IMR-90 (cell line): ENCODE measurements at regions not wholly inside any gene's neighbourhood (a gene's known extent, or its start where the extent isn't known, plus 50 kb on each side); places are given as distances from the start of the nearest gene placed in this dataset.

Experiments used
- ATAC-seq: fragments of 200-7000 bp; cut with Tn5 transposase; 2 replicates; pipeline ENCODE4 v1.9.1; 2020; ENCODE audit warnings: low read depth, mild to moderate bottlenecking, moderate library complexity
- BruUV-seq: library from RNA; stranded (reverse); fragments of 400-500 nt; replicated peaks from 2 replicates; lab custom pipeline; 2021; lab: Mats Ljungman, UMichigan
- CTCF ChIA-PET: fragments of 300-600 bp; formaldehyde crosslinking; extraction: SDS; loops from one replicate; lab custom pipeline; 2021; ENCODE audit warnings: antibody characterized with exemption; lab: Yijun Ruan, JAX
- POLR2A ChIA-PET: fragments of 300-600 bp; sonication (Branson Sonifier 250); formaldehyde crosslinking; loops from one replicate; lab custom pipeline; 2022; ENCODE audit warnings: antibody characterized with exemption; ENCODE audit not compliant: unreplicated experiment; lab: Charles Lee
- DNase-seq: peaks from one replicate; pipeline ENCODE4 v3.0.0; 2013
- H2AFZ ChIP-seq: replicated peaks from 2 replicates; pipeline ENCODE3; 2013; ENCODE audit warnings: low read length, mild to moderate bottlenecking; ENCODE audit not compliant: poor library complexity
- H2AK5ac ChIP-seq: 2 replicates; pipeline ENCODE4 v1.6.1; 2013; ENCODE audit warnings: low read depth, low read length, inconsistent platforms
- H2AK9ac ChIP-seq: replicated peaks from 2 replicates; pipeline ENCODE3; 2013; ENCODE audit warnings: mild to moderate bottlenecking, low read depth, low read length, moderate library complexity; ENCODE audit not compliant: poor library complexity
- H2BK120ac ChIP-seq: 2 replicates; pipeline ENCODE4 v1.6.1; 2013; ENCODE audit warnings: low read depth, low read length, inconsistent platforms
- H2BK15ac ChIP-seq: 3 replicates; pipeline ENCODE4 v1.6.1; 2013; ENCODE audit warnings: low read depth, low read length, inconsistent platforms
- H2BK20ac ChIP-seq: 2 replicates; pipeline ENCODE4 v1.6.1; 2013; ENCODE audit warnings: low read depth, mild to moderate bottlenecking, inconsistent platforms, low read length, moderate library complexity
- H2BK5ac ChIP-seq: 2 replicates; pipeline ENCODE4 v1.6.1; 2013; ENCODE audit warnings: mild to moderate bottlenecking, low read depth, low read length, inconsistent platforms; ENCODE audit not compliant: poor library complexity, severe bottlenecking
- H3K14ac ChIP-seq: replicated peaks from 2 replicates; pipeline ENCODE4 v1.6.1; 2013; ENCODE audit warnings: low read depth, low read length, inconsistent platforms
- H3K18ac ChIP-seq: 2 replicates; pipeline ENCODE4 v1.6.1; 2013; ENCODE audit warnings: low read depth, low read length, control low read depth
- H3K23ac ChIP-seq: 2 replicates; pipeline ENCODE4 v1.6.1; 2013; ENCODE audit warnings: low read depth, low read length, inconsistent platforms
- H3K27ac ChIP-seq: 2 replicates; pipeline ENCODE4 v1.5.1; 2013; ENCODE audit warnings: mild to moderate bottlenecking, control low read depth, low read length; ENCODE audit not compliant: insufficient read depth
- H3K27me3 ChIP-seq: 2 replicates; pipeline ENCODE4 v1.6.1; 2013; ENCODE audit warnings: low read length; ENCODE audit not compliant: control insufficient read depth, insufficient read depth
- H3K36me3 ChIP-seq: 2 replicates; pipeline ENCODE4 v1.6.1; 2013; ENCODE audit warnings: low read length, mixed read lengths; ENCODE audit not compliant: control insufficient read depth, insufficient read depth
- H3K4ac ChIP-seq: 2 replicates; pipeline ENCODE4 v1.6.1; 2013; ENCODE audit warnings: low read depth, low read length, inconsistent platforms
- H3K4me1 ChIP-seq: 2 replicates; pipeline ENCODE4 v1.6.1; 2013; ENCODE audit warnings: low read length, mixed read lengths; ENCODE audit not compliant: control insufficient read depth, insufficient read depth
- H3K4me2 ChIP-seq: 2 replicates; pipeline ENCODE4 v1.6.1; 2013; ENCODE audit warnings: low read depth, mild to moderate bottlenecking, control low read depth, low read length, moderate library complexity
- H3K4me3 ChIP-seq: 2 replicates; pipeline ENCODE4 v1.5.1; 2013; ENCODE audit warnings: low read depth, mild to moderate bottlenecking, control low read depth, low read length, moderate library complexity; ENCODE audit not compliant: insufficient read depth
- H3K56ac ChIP-seq: 2 replicates; pipeline ENCODE4 v1.6.1; 2013; ENCODE audit warnings: low read length, inconsistent platforms; ENCODE audit not compliant: insufficient read depth; ENCODE audit errors: extremely low read depth
- H3K79me1 ChIP-seq, 2 experiments: 2 replicates each; pipeline ENCODE4 v1.6.1; 2013; ENCODE audit warnings: low read length in 2 of 2, inconsistent platforms in 1 of 2, low read depth in 1 of 2
- H3K9ac ChIP-seq: 2 replicates; pipeline ENCODE4 v1.6.1; 2013; ENCODE audit warnings: low read depth, low read length, control low read depth
- H3K9me1 ChIP-seq: 2 replicates; pipeline ENCODE4 v1.6.1; 2013; ENCODE audit warnings: low read length, inconsistent platforms; ENCODE audit not compliant: insufficient read depth
- H3K9me3 ChIP-seq: 2 replicates; pipeline ENCODE4 v1.6.1; 2013; ENCODE audit warnings: low read length; ENCODE audit not compliant: control insufficient read depth, insufficient read depth
- H4K20me1 ChIP-seq: 2 replicates; pipeline ENCODE4 v1.6.1; 2013; ENCODE audit warnings: low read length, inconsistent platforms; ENCODE audit not compliant: insufficient read depth
- H4K5ac ChIP-seq: 2 replicates; pipeline ENCODE4 v1.6.1; 2013; ENCODE audit warnings: mild to moderate bottlenecking, low read depth, low read length, control low read depth
- H4K8ac ChIP-seq, 2 experiments: 2 replicates each; pipeline ENCODE4 v1.6.1; 2013; ENCODE audit warnings: low read depth in 2 of 2, low read length in 2 of 2, control low read depth in 1 of 2, inconsistent platforms in 1 of 2
- H4K91ac ChIP-seq: 2 replicates; pipeline ENCODE4 v1.6.1; 2013; ENCODE audit warnings: low read depth, low read length, inconsistent platforms; ENCODE audit not compliant: insufficient read depth
- BHLHE40 ChIP-seq: fragments of 150-350 bp; IDR thresholded peaks from 2 replicates; pipeline ENCODE4 v1.6.1; 2016; ENCODE audit warnings: mild to moderate bottlenecking, low read depth, low read length
- CEBPB ChIP-seq: IDR thresholded peaks from 2 replicates; pipeline ENCODE4 v1.6.1; 2012; ENCODE audit warnings: low read depth, low read length, improper control_type of control experiment
- CHD1 ChIP-seq: IDR thresholded peaks from 2 replicates; pipeline ENCODE4 v1.6.1; 2012; ENCODE audit warnings: low read depth, low read length, improper control_type of control experiment
- FOS ChIP-seq: fragments of 150-350 bp; IDR thresholded peaks from 2 replicates; pipeline ENCODE4 v1.6.1; 2016; ENCODE audit warnings: low read depth, low read length
- MAFK ChIP-seq: IDR thresholded peaks from 2 replicates; pipeline ENCODE4 v1.6.1; 2012; ENCODE audit warnings: low read depth, low read length, improper control_type of control experiment
- MAZ ChIP-seq: IDR thresholded peaks from 2 replicates; pipeline ENCODE4 v1.6.1; 2012; ENCODE audit warnings: low read depth, mild to moderate bottlenecking, low read length, improper control_type of control experiment, moderate library complexity, borderline replicate concordance
- MXI1 ChIP-seq: IDR thresholded peaks from 2 replicates; pipeline ENCODE4 v1.6.1; 2012; ENCODE audit warnings: low read depth, mild to moderate bottlenecking, low read length, moderate library complexity, borderline replicate concordance
- NFE2L2 ChIP-seq: fragments of 150-350 bp; IDR thresholded peaks from 2 replicates; pipeline ENCODE4 v1.6.1; 2016; ENCODE audit warnings: low read depth, mild to moderate bottlenecking, low read length
- POLR2A ChIP-seq: IDR thresholded peaks from 2 replicates; pipeline ENCODE4 v1.6.1; 2012; ENCODE audit warnings: mild to moderate bottlenecking, low read depth, low read length
- RAD21 ChIP-seq: IDR thresholded peaks from 2 replicates; pipeline ENCODE4 v1.6.1; 2012; ENCODE audit warnings: low read length, improper control_type of control experiment
- RCOR1 ChIP-seq: IDR thresholded peaks from 2 replicates; pipeline ENCODE4 v1.6.1; 2012; ENCODE audit warnings: mild to moderate bottlenecking, low read length, improper control_type of control experiment; ENCODE audit not compliant: insufficient replicate concordance
- RFX5 ChIP-seq: IDR thresholded peaks from 2 replicates; pipeline ENCODE4 v1.8.0; 2012; ENCODE audit warnings: low read depth, mild to moderate bottlenecking, low read length, moderate library complexity
- SMC3 ChIP-seq: fragments of 150-350 bp; IDR thresholded peaks from 2 replicates; pipeline ENCODE4 v1.6.1; 2016; ENCODE audit warnings: low read depth, mild to moderate bottlenecking, antibody characterized with exemption, low read length, moderate library complexity
- WGBS, 2 experiments: methylation state at CpG; one replicate each; pipeline versions ENCODE4 v1.1.5 to v1.1.7; 2013; ENCODE audit warnings: missing lambda C conversion rate in 2 of 2; ENCODE audit not compliant: insufficient read length in 1 of 2; ENCODE audit errors: extremely low coverage in 2 of 2; 5-methylcytosine and 5-hydroxymethylcytosine counted together
- dilution Hi-C: fragments of 300-500 bp; cut with HindIII; formaldehyde crosslinking; loops from one replicate; pipeline ENCODE4 v1.14.3; 2018; ENCODE audit warnings: low sequenced_read_pairs; ENCODE audit not compliant: unreplicated experiment
- in situ Hi-C: fragments of 300-500 bp; cut with MboI; formaldehyde crosslinking; loops from 3 replicates; pipeline ENCODE4 v1.14.3; 2019; ENCODE audit warnings: low sequenced_read_pairs, inconsistent platforms, mixed read lengths
- intact Hi-C: fragments of 100-400 bp; cut with micrococcal nuclease; formaldehyde crosslinking; loops from 2 replicates; pipeline ENCODE4 v1.10.0; 2022
- TF ChIP-seq, protein P1 (sequence below): fragments of 150-350 bp; IDR thresholded peaks from 2 replicates; pipeline ENCODE4 v1.6.1; 2017; ENCODE audit warnings: mild to moderate bottlenecking, antibody characterized with exemption, low read length, low read depth
- TF ChIP-seq, protein P2 (sequence below): fragments of 150-350 bp; IDR thresholded peaks from 2 replicates; pipeline ENCODE4 v1.6.1; 2016; ENCODE audit warnings: low read depth, mild to moderate bottlenecking, low read length, moderate library complexity, borderline replicate concordance
- TF ChIP-seq, protein P3 (sequence below): conservative IDR thresholded peaks from 2 replicates; pipeline ENCODE4 v1.5.1; 2012; ENCODE audit warnings: mild to moderate bottlenecking, low read depth, low read length, improper control_type of control experiment

GRCh38 chr2:146821836-146822316, 1023.0 kb upstream of the ACVR2A start:
- H3K9me1 ChIP-seq = no peaks in the 10 kb centered on the region
- H3K27ac ChIP-seq = no peak overlapping the region
- H3K4me3 ChIP-seq = no peak overlapping the region
- H3K4me2 ChIP-seq = no peak overlapping the region; the same call in 1 of the 2 replicates
- H3K79me1 ChIP-seq = no peaks in the 10 kb centered on the region
- no peak overlapping the region for H2BK15ac ChIP-seq
- DNase-seq (peak; percentile 32), ATAC-seq (peak; percentile 74)
- no peak overlapping the region for H3K23ac ChIP-seq
- no peak overlapping the region for H3K9ac ChIP-seq
- no peak overlapping the region for H4K8ac ChIP-seq
- no peaks in the 10 kb centered on the region for H3K36me3 ChIP-seq
- H3K18ac ChIP-seq = no peak overlapping the region
- H4K20me1 ChIP-seq = no peaks in the 10 kb centered on the region
- no peak overlapping the region for H2BK120ac ChIP-seq
- no TSS peak for BruUV-seq
- H3K14ac ChIP-seq = no peak overlapping the region
- CTCF ChIA-PET = interaction anchor here (0.7 kb wide), 1 partner anchor 980 kb away, joined by 7 read pairs; no protein-coding TSS in a partner anchor
- no peaks in the 10 kb centered on the region for H3K27me3 ChIP-seq
- no peak overlapping the region for H2AFZ ChIP-seq
- no peak overlapping the region for H3K56ac ChIP-seq
- WGBS, 2 experiments = no CpG with 5 or more reads among the region's 2 CpGs
- no peaks in the 10 kb centered on the region; the same call in 1 of the 2 replicates for H3K9me3 ChIP-seq
- dilution Hi-C loops = no loop called here
- H2AK5ac ChIP-seq = no peak overlapping the region
- no peak overlapping the region for H2AK9ac ChIP-seq
- no peak for TF ChIP-seq BHLHE40
- no peak for TF ChIP-seq SMC3
- TF ChIP-seq, protein P1, sequence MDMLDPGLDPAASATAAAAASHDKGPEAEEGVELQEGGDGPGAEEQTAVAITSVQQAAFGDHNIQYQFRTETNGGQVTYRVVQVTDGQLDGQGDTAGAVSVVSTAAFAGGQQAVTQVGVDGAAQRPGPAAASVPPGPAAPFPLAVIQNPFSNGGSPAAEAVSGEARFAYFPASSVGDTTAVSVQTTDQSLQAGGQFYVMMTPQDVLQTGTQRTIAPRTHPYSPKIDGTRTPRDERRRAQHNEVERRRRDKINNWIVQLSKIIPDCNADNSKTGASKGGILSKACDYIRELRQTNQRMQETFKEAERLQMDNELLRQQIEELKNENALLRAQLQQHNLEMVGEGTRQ = no peak
- TF ChIP-seq RAD21 = no peak
- TF ChIP-seq NFE2L2 = no peak
- TF ChIP-seq RFX5 = no peak
- TF ChIP-seq CHD1 = no peak
- no peak for TF ChIP-seq FOS
- TF ChIP-seq MAZ = no peak
- no peak for TF ChIP-seq MXI1
- no peak for TF ChIP-seq RCOR1
- no peak for TF ChIP-seq MAFK
- TF ChIP-seq CEBPB = no peak
- TF ChIP-seq, protein P2, sequence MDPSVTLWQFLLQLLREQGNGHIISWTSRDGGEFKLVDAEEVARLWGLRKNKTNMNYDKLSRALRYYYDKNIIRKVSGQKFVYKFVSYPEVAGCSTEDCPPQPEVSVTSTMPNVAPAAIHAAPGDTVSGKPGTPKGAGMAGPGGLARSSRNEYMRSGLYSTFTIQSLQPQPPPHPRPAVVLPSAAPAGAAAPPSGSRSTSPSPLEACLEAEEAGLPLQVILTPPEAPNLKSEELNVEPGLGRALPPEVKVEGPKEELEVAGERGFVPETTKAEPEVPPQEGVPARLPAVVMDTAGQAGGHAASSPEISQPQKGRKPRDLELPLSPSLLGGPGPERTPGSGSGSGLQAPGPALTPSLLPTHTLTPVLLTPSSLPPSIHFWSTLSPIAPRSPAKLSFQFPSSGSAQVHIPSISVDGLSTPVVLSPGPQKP = no peak
- TF ChIP-seq, protein P3, sequence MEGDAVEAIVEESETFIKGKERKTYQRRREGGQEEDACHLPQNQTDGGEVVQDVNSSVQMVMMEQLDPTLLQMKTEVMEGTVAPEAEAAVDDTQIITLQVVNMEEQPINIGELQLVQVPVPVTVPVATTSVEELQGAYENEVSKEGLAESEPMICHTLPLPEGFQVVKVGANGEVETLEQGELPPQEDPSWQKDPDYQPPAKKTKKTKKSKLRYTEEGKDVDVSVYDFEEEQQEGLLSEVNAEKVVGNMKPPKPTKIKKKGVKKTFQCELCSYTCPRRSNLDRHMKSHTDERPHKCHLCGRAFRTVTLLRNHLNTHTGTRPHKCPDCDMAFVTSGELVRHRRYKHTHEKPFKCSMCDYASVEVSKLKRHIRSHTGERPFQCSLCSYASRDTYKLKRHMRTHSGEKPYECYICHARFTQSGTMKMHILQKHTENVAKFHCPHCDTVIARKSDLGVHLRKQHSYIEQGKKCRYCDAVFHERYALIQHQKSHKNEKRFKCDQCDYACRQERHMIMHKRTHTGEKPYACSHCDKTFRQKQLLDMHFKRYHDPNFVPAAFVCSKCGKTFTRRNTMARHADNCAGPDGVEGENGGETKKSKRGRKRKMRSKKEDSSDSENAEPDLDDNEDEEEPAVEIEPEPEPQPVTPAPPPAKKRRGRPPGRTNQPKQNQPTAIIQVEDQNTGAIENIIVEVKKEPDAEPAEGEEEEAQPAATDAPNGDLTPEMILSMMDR = no peak
- no peak for TF ChIP-seq POLR2A
- intact Hi-C loops = no loop called here
- no peak overlapping the region for H4K5ac ChIP-seq
- in situ Hi-C loops = no loop called here
- H3K4ac ChIP-seq = no peak overlapping the region
- no peak overlapping the region for H2BK20ac ChIP-seq
- no peaks in the 10 kb centered on the region for H3K4me1 ChIP-seq
- no peak overlapping the region for H4K91ac ChIP-seq
- POLR2A ChIA-PET = no interaction called here
- H2BK5ac ChIP-seq = no peak overlapping the region
